ENCODE measurements at regions not wholly inside any gene's neighbourhood (a gene's known extent, or its start where the extent isn't known, plus 50 kb on each side); places are given as distances from the start of the nearest gene placed in this dataset.

- TF ChIP-seq CTCF (IDR thresholded peaks at IDR 0.05) = no peak
- TF ChIP-seq POLR2A (IDR thresholded peaks at IDR 0.05) = no peak
Observed at GRCh38 chr2:121019756-121020155, 265.2 kb downstream of the TFCP2L1 start.
